BLaER1 (cell line): ENCODE measurements at regions not wholly inside any gene's neighbourhood (a gene's known extent, or its start where the extent isn't known, plus 50 kb on each side); places are given as distances from the start of the nearest gene placed in this dataset.

Experiments
- H3K27ac ChIP-seq: shearing (Covaris generic); formaldehyde crosslinking; 2 replicates; pipeline ENCODE4 v1.8.1; 2022
- H3K27me3 ChIP-seq: shearing (Covaris generic); formaldehyde crosslinking; 2 replicates; pipeline ENCODE4 v1.8.1; 2022
- H3K36me3 ChIP-seq: shearing (Covaris generic); formaldehyde crosslinking; 2 replicates; pipeline ENCODE4 v1.8.1; 2022
- H3K4me1 ChIP-seq: shearing (Covaris generic); formaldehyde crosslinking; 2 replicates; pipeline ENCODE4 v1.8.1; 2022
- H3K4me2 ChIP-seq: shearing (Covaris generic); formaldehyde crosslinking; 2 replicates; pipeline ENCODE4 v1.8.1; 2022
- H3K4me3 ChIP-seq: shearing (Covaris generic); formaldehyde crosslinking; 2 replicates; pipeline ENCODE4 v1.8.1; 2022
- H3K9ac ChIP-seq: shearing (Covaris generic); formaldehyde crosslinking; 2 replicates; pipeline ENCODE4 v1.8.1; 2022
- H3K9me3 ChIP-seq: shearing (Covaris generic); formaldehyde crosslinking; 2 replicates; pipeline ENCODE4 v1.8.1; 2022
- H4K20me1 ChIP-seq: shearing (Covaris generic); formaldehyde crosslinking; 2 replicates; pipeline ENCODE4 v1.8.1; 2022
- Cebpa-rat ChIP-seq: shearing (Covaris generic); IDR thresholded peaks from 2 replicates; pipeline ENCODE4 v1.8.1; 2022

GRCh38 chr5:75952291-75952690 is 130.9 kb upstream of the SV2C start:
- Histone ChIP-seq H3K9ac (no peak overlapping the region), H3K4me2 (no peak overlapping the region), H3K4me1 (no peaks in the 10 kb centered on the region), H3K27ac (no peak overlapping the region), H3K9me3 (no peaks in the 10 kb centered on the region), H3K4me3 (no peak overlapping the region), H4K20me1 (no peaks in the 10 kb centered on the region), H3K27me3 (no peaks in the 10 kb centered on the region), H3K36me3 (no peaks in the 10 kb centered on the region)
- no peak for TF ChIP-seq Cebpa-rat

- Histone ChIP-seq H3K4me2 (no peak overlapping the region), H3K36me3 (no peaks in the 10 kb centered on the region), H4K20me1 (no peaks in the 10 kb centered on the region), H3K9me3 (no peaks in the 10 kb centered on the region), H3K27me3 (no peaks in the 10 kb centered on the region), H3K4me3 (no peak overlapping the region), H3K27ac (no peak overlapping the region), H3K4me1 (no peaks in the 10 kb centered on the region), H3K9ac (no peak overlapping the region)
- TF ChIP-seq Cebpa-rat = no peak
These were observed 131.5 kb upstream of the SV2C start for GRCh38 chr5:75951716-75952115.

- Histone ChIP-seq H3K27ac (no peak overlapping the region), H3K9ac (no peak overlapping the region), H3K4me2 (no peak overlapping the region), H3K9me3 (no peaks in the 10 kb centered on the region), H3K27me3 (no peaks in the 10 kb centered on the region), H4K20me1 (no peaks in the 10 kb centered on the region), H3K4me3 (no peak overlapping the region), H3K36me3 (no peaks in the 10 kb centered on the region), H3K4me1 (no peaks in the 10 kb centered on the region)
- TF ChIP-seq Cebpa-rat = no peak
These were observed 132.0 kb upstream of the SV2C start for GRCh38 chr5:75951158-75951557.

- Histone ChIP-seq H3K4me1 (no peaks in the 10 kb centered on the region), H3K27ac (no peak overlapping the region), H3K4me3 (no peak overlapping the region), H3K27me3 (no peaks in the 10 kb centered on the region), H3K4me2 (no peak overlapping the region), H3K9ac (no peak overlapping the region), H3K9me3 (peaks cover 5% of the 10 kb centered on the region; the same call in 1 of the 2 replicates), H3K36me3 (no peaks in the 10 kb centered on the region), H4K20me1 (no peaks in the 10 kb centered on the region)
- TF ChIP-seq Cebpa-rat = no peak
These were observed 134.7 kb upstream of the SV2C start for GRCh38 chr5:75948438-75948837.

- Histone ChIP-seq H3K4me1 (no peaks in the 10 kb centered on the region), H3K9ac (no peak overlapping the region), H3K27me3 (no peaks in the 10 kb centered on the region), H3K4me2 (no peak overlapping the region), H3K4me3 (no peak overlapping the region), H3K27ac (no peak overlapping the region), H4K20me1 (no peaks in the 10 kb centered on the region), H3K9me3 (peaks cover 5% of the 10 kb centered on the region; the same call in 1 of the 2 replicates), H3K36me3 (no peaks in the 10 kb centered on the region)
- TF ChIP-seq Cebpa-rat = no peak
These were observed 142.8 kb upstream of the SV2C start for GRCh38 chr5:75940418-75940817.

GRCh38 chr5:75935572-75935971 is 147.6 kb upstream of the SV2C start:
- H3K36me3 ChIP-seq = no peaks in the 10 kb centered on the region
- H3K27ac ChIP-seq = no peak overlapping the region
- no peaks in the 10 kb centered on the region for H3K9me3 ChIP-seq
- H3K9ac ChIP-seq = no peak overlapping the region
- H3K4me2 ChIP-seq = no peak overlapping the region
- no peaks in the 10 kb centered on the region for H4K20me1 ChIP-seq
- TF ChIP-seq Cebpa-rat = no peak
- no peaks in the 10 kb centered on the region for H3K27me3 ChIP-seq
- H3K4me3 ChIP-seq = no peak overlapping the region
- H3K4me1 ChIP-seq = no peaks in the 10 kb centered on the region

GRCh38 chr5:75933489-75933888 is 149.7 kb upstream of the SV2C start:
- Histone ChIP-seq H3K36me3 (no peaks in the 10 kb centered on the region), H3K27me3 (no peaks in the 10 kb centered on the region), H4K20me1 (no peaks in the 10 kb centered on the region), H3K4me1 (no peaks in the 10 kb centered on the region), H3K9me3 (no peaks in the 10 kb centered on the region), H3K27ac (no peak overlapping the region), H3K4me2 (no peak overlapping the region), H3K4me3 (no peak overlapping the region), H3K9ac (no peak overlapping the region)
- TF ChIP-seq Cebpa-rat = no peak

DNA sequence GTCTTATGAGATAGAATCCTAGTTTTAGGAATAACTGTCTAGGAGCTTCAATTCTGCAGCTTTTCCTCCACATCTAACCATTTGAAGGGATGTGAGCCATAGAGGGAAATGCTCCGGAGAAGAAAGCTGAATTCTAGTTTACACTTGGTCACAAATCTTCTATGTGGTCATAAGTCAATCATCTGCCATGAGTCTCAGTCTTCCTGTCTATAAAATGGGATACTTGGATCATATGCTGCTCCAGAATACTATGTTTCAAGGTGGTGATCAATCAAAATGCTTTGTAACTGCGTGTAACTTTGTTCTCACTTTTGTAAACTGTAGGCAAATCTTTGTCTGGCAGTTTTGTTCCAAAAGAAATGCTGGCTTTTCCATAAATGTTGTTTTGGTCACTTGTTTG is 152.0 kb upstream of the SV2C start:
- Histone ChIP-seq H3K4me2 (no peak overlapping the region), H3K27ac (no peak overlapping the region), H3K4me3 (no peak overlapping the region), H3K36me3 (no peaks in the 10 kb centered on the region), H3K9me3 (no peaks in the 10 kb centered on the region), H3K27me3 (no peaks in the 10 kb centered on the region), H4K20me1 (no peaks in the 10 kb centered on the region), H3K4me1 (no peaks in the 10 kb centered on the region), H3K9ac (no peak overlapping the region)
- TF ChIP-seq Cebpa-rat = no peak

DNA sequence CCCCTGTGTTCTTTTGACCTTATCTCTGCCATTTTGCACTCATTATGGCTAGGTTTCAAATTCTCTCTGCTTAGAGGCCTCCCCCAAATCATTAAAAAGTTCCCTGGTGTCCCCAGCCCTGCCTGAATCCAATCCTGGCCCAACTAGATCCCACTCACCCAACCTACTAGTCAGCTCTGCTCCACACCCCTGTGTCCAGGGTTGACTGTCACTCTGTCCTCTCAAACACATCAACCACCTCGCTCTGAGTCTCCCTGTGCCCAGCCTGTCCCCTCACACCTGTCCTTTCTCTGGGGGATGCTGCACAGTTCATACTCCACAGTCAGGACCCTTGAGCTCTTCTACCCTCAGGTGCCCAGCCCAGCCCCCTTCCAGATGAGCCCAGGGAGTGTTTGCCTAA is 154.2 kb upstream of the SV2C start:
- no peaks in the 10 kb centered on the region for H3K27me3 ChIP-seq
- no peaks in the 10 kb centered on the region for H3K36me3 ChIP-seq
- H3K9me3 ChIP-seq = no peaks in the 10 kb centered on the region
- no peaks in the 10 kb centered on the region for H4K20me1 ChIP-seq
- H3K4me3 ChIP-seq = no peak overlapping the region
- H3K9ac ChIP-seq = no peak overlapping the region
- no peak for TF ChIP-seq Cebpa-rat
- no peaks in the 10 kb centered on the region for H3K4me1 ChIP-seq
- H3K27ac ChIP-seq = no peak overlapping the region
- no peak overlapping the region for H3K4me2 ChIP-seq

- no peak for TF ChIP-seq Cebpa-rat
- Histone ChIP-seq H3K4me1 (peaks cover 5% of the 10 kb centered on the region; the same call in 1 of the 2 replicates), H3K4me3 (no peak overlapping the region), H4K20me1 (no peaks in the 10 kb centered on the region), H3K36me3 (no peaks in the 10 kb centered on the region), H3K27ac (no peak overlapping the region), H3K4me2 (no peak overlapping the region), H3K9me3 (no peaks in the 10 kb centered on the region), H3K27me3 (no peaks in the 10 kb centered on the region), H3K9ac (no peak overlapping the region)
These were observed 160.7 kb upstream of the SV2C start for GRCh38 chr5:75922480-75922879.

DNA sequence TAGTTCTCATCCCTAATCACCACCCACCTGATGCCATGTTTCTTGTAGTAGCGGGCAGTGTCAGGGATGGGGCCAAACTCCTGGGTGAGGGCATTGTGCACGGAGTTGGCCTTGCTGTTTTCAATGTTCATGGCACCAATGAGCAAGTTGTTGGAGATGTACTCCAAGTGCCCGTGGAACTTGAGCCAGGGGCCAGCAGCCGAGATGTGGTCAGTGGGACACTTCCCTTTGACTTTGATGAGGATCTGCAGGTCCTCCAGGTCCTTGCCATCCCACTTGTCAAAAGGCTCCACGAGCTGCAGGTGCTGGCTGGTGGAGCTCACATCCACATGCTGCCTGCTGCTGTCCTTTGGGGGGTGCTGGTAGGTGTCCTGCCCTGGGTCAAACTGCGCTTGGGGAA is 162.2 kb upstream of the SV2C start:
- peaks cover 5% of the 10 kb centered on the region; the same call in 1 of the 2 replicates for H3K4me1 ChIP-seq
- no peak for TF ChIP-seq Cebpa-rat
- H3K9ac ChIP-seq = no peak overlapping the region
- no peaks in the 10 kb centered on the region for H3K27me3 ChIP-seq
- no peak overlapping the region for H3K4me3 ChIP-seq
- no peaks in the 10 kb centered on the region for H3K36me3 ChIP-seq
- H3K9me3 ChIP-seq = no peaks in the 10 kb centered on the region
- no peak overlapping the region for H3K27ac ChIP-seq
- no peaks in the 10 kb centered on the region for H4K20me1 ChIP-seq
- H3K4me2 ChIP-seq = no peak overlapping the region
